GM04503 (cell line): ENCODE measurements at regions not wholly inside any gene's neighbourhood (a gene's known extent, or its start where the extent isn't known, plus 50 kb on each side); places are given as distances from the start of the nearest gene placed in this dataset.

ENCODE experiments used
- DNase-seq: peaks from one replicate; pipeline ENCODE4 v3.0.0-alpha.2; 2012; ENCODE audit warnings: low read depth

GRCh38 chr20:22918286-22918983 is 116.7 kb upstream of the SSTR4 start:
- no peak for DNase-seq

DNA sequence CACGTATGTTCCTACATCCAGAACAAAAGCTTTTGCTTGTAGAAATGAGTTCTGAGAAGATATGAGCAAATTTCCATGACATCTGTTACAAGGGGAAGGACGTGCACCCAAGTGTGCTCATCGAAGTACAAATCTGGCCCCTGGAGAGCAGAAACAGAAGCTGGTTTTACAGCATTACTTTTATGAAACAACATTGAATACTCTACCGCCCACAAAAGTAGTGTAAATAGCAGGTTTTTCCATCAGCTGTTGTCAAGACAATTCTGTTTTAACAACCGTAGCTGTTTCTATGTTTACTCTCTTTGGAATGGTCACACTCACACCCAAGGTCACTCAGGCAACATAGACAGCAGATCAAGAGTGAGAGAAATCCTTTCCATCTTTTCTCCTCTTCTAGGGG is 114.2 kb upstream of the SSTR4 start:
- no peak for DNase-seq

- DNase-seq: peak; percentile 44
These were observed 113.3 kb upstream of the SSTR4 start for GRCh38 chr20:22921595-22922421.

- no peak for DNase-seq
These were observed 112.1 kb upstream of the SSTR4 start for GRCh38 chr20:22922987-22923386.

GRCh38 chr20:22924046-22924737 is 110.9 kb upstream of the SSTR4 start:
- no peak for DNase-seq

- DNase-seq: no peak
These were observed 110.0 kb upstream of the SSTR4 start for GRCh38 chr20:22924949-22925612.

DNA sequence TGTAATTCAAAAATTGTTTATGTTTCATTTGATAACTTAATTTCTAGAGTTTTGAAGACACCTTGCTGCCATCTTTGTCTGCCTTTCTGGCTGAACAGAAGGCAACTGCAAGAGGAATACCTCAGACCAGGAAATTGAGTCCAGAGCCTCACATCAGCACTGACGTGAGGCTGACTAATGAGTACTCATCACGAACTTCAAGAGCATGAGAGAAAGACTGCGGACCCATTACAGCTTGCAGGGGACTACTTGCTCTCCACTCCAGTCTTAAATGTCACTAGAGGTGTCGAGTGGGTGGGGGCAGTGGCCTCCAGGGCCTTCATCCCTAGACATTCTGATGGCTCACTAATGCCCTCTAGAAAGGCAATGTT is 109.5 kb upstream of the SSTR4 start:
- DNase-seq: no peak

DNA sequence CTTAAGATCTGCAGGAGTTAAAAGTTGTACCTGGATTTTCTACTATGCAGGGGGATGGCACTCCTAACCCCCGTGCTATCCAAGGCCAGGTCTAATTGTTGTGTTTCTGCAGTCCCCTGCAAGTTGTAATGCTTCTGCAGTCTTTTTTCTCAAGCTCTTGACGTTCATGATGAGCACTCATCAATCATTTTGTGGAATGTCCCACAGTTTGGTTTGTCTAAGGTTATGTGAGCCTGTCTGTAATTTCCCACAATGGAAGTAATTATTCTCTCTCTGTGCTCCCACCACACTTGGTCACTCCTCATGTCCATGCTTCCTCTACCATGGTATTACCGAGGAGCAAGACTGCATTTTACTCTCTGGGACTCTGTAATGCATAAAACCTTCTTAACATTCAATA is 107.6 kb upstream of the SSTR4 start:
- DNase-seq: no peak

DNA sequence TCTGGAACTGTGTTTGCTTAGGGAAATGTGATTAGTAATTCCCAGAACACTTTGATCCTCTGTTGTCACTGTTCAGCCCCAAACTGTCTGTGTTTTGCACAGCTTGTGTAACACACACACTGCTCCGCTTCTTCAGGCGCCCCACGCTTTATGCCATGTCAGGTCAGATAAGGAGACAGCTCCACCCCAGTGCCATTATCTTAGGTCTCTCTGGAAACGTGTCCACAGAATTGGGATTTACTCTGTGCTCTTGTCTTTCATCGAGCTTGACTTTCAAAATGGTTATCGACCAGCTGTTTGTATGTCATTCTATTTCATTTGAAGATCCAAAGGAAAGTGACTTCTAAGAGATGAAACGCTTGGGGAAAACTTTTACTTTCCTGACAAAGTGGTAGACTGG is 106.4 kb upstream of the SSTR4 start:
- no peak for DNase-seq

DNA sequence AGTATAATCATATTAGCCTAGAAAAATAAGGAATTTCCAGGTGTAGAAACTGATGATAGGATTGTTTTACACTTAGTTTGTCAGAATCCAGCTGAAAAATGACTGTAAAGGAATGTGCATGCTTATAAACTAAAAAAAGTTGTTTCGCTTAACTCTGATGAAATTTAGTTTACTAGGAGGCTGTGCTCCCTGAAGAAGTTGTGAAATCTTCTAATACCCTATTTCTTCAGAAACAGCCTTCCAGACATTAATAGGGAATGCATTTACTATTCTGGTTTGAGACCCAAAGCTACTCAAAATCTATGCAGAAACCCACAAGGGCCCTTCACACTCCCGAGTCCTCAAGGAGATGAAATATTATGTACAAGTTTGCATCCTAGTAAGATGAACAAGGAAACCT is 105.5 kb upstream of the SSTR4 start:
- no peak for DNase-seq

GRCh38 chr20:22931653-22932608 is 103.2 kb upstream of the SSTR4 start:
- DNase-seq: no peak

GRCh38 chr20:22939181-22939580 is 95.9 kb upstream of the SSTR4 start:
- DNase-seq: no peak

- no peak for DNase-seq
These were observed 94.8 kb upstream of the SSTR4 start for GRCh38 chr20:22940350-22940749.

GRCh38 chr20:22941550-22941949 is 93.6 kb upstream of the SSTR4 start:
- DNase-seq: no peak

GRCh38 chr20:22942742-22943141 is 92.4 kb upstream of the SSTR4 start:
- DNase-seq: no peak

DNA sequence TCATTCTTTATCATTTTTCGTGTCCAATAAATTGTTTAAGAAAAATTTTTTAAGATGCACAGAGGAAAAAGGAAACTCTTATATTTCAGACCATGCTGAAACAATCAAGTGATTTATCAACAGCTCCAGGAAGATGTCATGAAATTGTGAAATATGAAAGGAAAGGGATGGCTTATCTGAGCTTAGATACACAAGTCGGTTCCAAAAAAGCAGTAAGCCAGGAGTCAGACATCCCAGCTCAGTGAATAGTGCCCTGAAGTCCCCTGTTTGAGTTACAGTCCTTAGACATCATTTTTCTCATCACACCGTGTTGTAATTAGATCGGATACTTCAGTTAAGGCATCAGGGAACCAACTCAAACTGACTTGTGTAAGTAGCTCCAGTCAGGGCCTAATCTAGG is 91.0 kb upstream of the SSTR4 start:
- no peak for DNase-seq

GRCh38 chr20:22944936-22945335 is 90.2 kb upstream of the SSTR4 start:
- no peak for DNase-seq

DNA sequence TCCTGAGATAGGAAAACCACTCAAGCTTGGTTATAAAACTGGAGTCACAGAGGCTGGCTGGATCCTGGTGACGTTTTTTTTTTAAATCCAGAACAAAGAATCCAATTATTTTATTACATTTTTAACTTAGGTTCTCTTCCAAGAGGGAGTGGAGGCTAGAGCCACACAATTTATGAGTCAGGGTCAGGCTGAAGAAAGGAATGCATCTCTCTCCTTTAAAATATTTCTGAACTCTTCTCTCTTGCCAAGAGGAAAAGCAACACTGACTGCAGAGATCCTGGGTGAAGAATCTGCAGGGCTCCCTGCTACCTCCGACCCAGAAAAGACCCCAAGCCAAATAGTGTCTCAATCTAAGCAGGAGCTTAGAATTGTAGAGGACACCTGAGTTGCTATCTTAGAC is 88.5 kb upstream of the SSTR4 start:
- peak; percentile 6 for DNase-seq

- DNase-seq: no peak
These were observed 85.6 kb upstream of the SSTR4 start for GRCh38 chr20:22949331-22950109.

- no peak for DNase-seq
These were observed 83.1 kb upstream of the SSTR4 start for GRCh38 chr20:22951966-22952365.

GRCh38 chr20:22954661-22955060 is 80.5 kb upstream of the SSTR4 start:
- DNase-seq: no peak
